Liver (tissue), 8 donors: ENCODE measurements at regions not wholly inside any gene's neighbourhood (a gene's known extent, or its start where the extent isn't known, plus 50 kb on each side); places are given as distances from the start of the nearest gene placed in this dataset.

Experiments
- DNase-seq: peaks from one replicate; pipeline ENCODE4 v3.0.0-alpha.2; 2017; ENCODE audit warnings: low spot score
- H3K27ac ChIP-seq, 2 donors: one replicate each; pipeline ENCODE4 v1.7.0; 2013; ENCODE audit warnings: inconsistent platforms in 2 of 2, low read length in 2 of 2, control low read depth in 1 of 2, low read depth in 1 of 2, mild to moderate bottlenecking in 1 of 2
- H3K27me3 ChIP-seq, 4 donors: one replicate each; pipeline versions ENCODE4 v1.6.1 to v1.7.0; 2013; ENCODE audit warnings: low read length in 3 of 4, inconsistent platforms in 1 of 4, mild to moderate bottlenecking in 1 of 4, moderate library complexity in 1 of 4; ENCODE audit not compliant: control insufficient read depth in 4 of 4, insufficient read depth in 4 of 4
- H3K36me3 ChIP-seq, 4 donors: one replicate each; pipeline versions ENCODE4 v1.6.1 to v1.7.0; 2013; ENCODE audit warnings: low read length in 3 of 4, mild to moderate bottlenecking in 3 of 4, low read depth in 1 of 4, moderate library complexity in 1 of 4; ENCODE audit not compliant: control insufficient read depth in 4 of 4, insufficient read depth in 3 of 4
- H3K4me1 ChIP-seq, 4 donors: one replicate each; pipeline versions ENCODE4 v1.6.1 to v1.7.0; 2013; ENCODE audit warnings: low read length in 3 of 4, mild to moderate bottlenecking in 3 of 4, moderate library complexity in 1 of 4; ENCODE audit not compliant: control insufficient read depth in 4 of 4, insufficient read depth in 4 of 4
- H3K4me3 ChIP-seq, 3 donors: one replicate each; pipeline versions ENCODE4 v1.6.1 to v1.7.0; 2013; ENCODE audit warnings: low read length in 3 of 3, control low read depth in 1 of 3, low read depth in 1 of 3, mild to moderate bottlenecking in 1 of 3
- H3K9ac ChIP-seq, 2 donors: one replicate each; pipeline ENCODE4 v1.7.0; 2013; ENCODE audit warnings: low read length in 2 of 2, mild to moderate bottlenecking in 2 of 2, moderate library complexity in 2 of 2, control low read depth in 1 of 2, low read depth in 1 of 2
- H3K9me3 ChIP-seq, 4 donors: one replicate each; pipeline versions ENCODE4 v1.6.1 to v1.7.0; 2013; ENCODE audit warnings: low read length in 3 of 4; ENCODE audit not compliant: control insufficient read depth in 4 of 4
- CTCF ChIP-seq: fragments of 150-350 bp; IDR thresholded peaks from 2 replicates; pipeline ENCODE4 v1.5.1; 2017; ENCODE audit warnings: improper control_type of control experiment, low read depth, low read length; ENCODE audit not compliant: missing input control
- EGR1 ChIP-seq, 2 donors: IDR thresholded peaks; 2 replicates each; pipeline ENCODE4 v1.6.1; 2016 to 2018; ENCODE audit warnings: antibody characterized with exemption in 2 of 2, low read depth in 2 of 2
- FOXA1 ChIP-seq: IDR thresholded peaks from 2 replicates; pipeline ENCODE4 v1.6.1; 2016; ENCODE audit warnings: antibody characterized with exemption
- FOXA2 ChIP-seq: IDR thresholded peaks from 2 replicates; pipeline ENCODE4 v1.6.1; 2016; ENCODE audit warnings: antibody characterized with exemption
- GABPA ChIP-seq, 2 donors: IDR thresholded peaks in 1 of 2; conservative IDR thresholded peaks in 1 of 2; 2 replicates each; pipeline ENCODE4 v1.6.1; 2016; ENCODE audit warnings: antibody characterized with exemption in 2 of 2, mild to moderate bottlenecking in 1 of 2, moderate library complexity in 1 of 2
- HNF4A ChIP-seq, 2 donors: conservative IDR thresholded peaks; 2 replicates each; pipeline ENCODE4 v1.6.1; 2016; ENCODE audit warnings: antibody characterized with exemption in 2 of 2, mild to moderate bottlenecking in 2 of 2
- HNF4G ChIP-seq: IDR thresholded peaks from 2 replicates; pipeline ENCODE4 v1.6.1; 2016; ENCODE audit warnings: antibody characterized with exemption
- JUND ChIP-seq, 2 donors: IDR thresholded peaks; 2 replicates each; pipeline ENCODE4 v1.6.1; 2016; ENCODE audit warnings: antibody characterized with exemption in 2 of 2
- NR2F2 ChIP-seq: IDR thresholded peaks from 2 replicates; pipeline ENCODE4 v1.6.1; 2016; ENCODE audit warnings: antibody characterized with exemption
- RAD21 ChIP-seq, 2 donors: IDR thresholded peaks; 2 replicates each; pipeline ENCODE4 v1.6.1; 2016; ENCODE audit warnings: antibody characterized with exemption in 2 of 2, mild to moderate bottlenecking in 2 of 2
- RXRA ChIP-seq, 2 donors: IDR thresholded peaks; 2 replicates each; pipeline ENCODE4 v1.6.1; 2017 to 2018; ENCODE audit warnings: antibody characterized with exemption in 2 of 2, mild to moderate bottlenecking in 1 of 2
- SP1 ChIP-seq: IDR thresholded peaks from 2 replicates; pipeline ENCODE4 v1.6.1; 2018; ENCODE audit warnings: antibody characterized with exemption, mild to moderate bottlenecking
- TAF1 ChIP-seq: conservative IDR thresholded peaks from 2 replicates; pipeline ENCODE4 v1.6.1; 2016; ENCODE audit warnings: antibody characterized with exemption, mild to moderate bottlenecking
- YY1 ChIP-seq: IDR thresholded peaks from 2 replicates; pipeline ENCODE4 v1.6.1; 2016; ENCODE audit warnings: antibody characterized with exemption, mild to moderate bottlenecking
- WGBS: extraction: QIAGEN DNeasy Blood & Tissue Kit; methylation state at CpG from one replicate; pipeline ENCODE4 v1.1.7; 2013; 5-methylcytosine and 5-hydroxymethylcytosine counted together
- TF ChIP-seq, protein P1 (sequence below): IDR thresholded peaks from 2 replicates; pipeline ENCODE4 v1.6.1; 2016; ENCODE audit warnings: antibody characterized with exemption
- TF ChIP-seq, protein P2 (sequence below): IDR thresholded peaks from 2 replicates; pipeline ENCODE4 v1.6.1; 2016; ENCODE audit warnings: antibody characterized with exemption
- donor health status: healthy.
- donor health status: healthy.
- donor health status: healthy.
- donor health status: healthy.
- donor health status: healthy.

- no peak for DNase-seq
- no peak for TF ChIP-seq NR2F2
- no peak for TF ChIP-seq TAF1
- no peak for TF ChIP-seq GABPA (IDR thresholded peaks at IDR 0.05 in 1 of 2, conservative IDR thresholded peaks at IDR 0.05 in 1 of 2)
- TF ChIP-seq HNF4A (conservative IDR thresholded peaks at IDR 0.05): no peak
- TF ChIP-seq CTCF: no peak
- TF ChIP-seq SP1: no peak
- TF ChIP-seq YY1: no peak
- TF ChIP-seq HNF4G: no peak
- TF ChIP-seq FOXA2: no peak
- TF ChIP-seq, protein P1, sequence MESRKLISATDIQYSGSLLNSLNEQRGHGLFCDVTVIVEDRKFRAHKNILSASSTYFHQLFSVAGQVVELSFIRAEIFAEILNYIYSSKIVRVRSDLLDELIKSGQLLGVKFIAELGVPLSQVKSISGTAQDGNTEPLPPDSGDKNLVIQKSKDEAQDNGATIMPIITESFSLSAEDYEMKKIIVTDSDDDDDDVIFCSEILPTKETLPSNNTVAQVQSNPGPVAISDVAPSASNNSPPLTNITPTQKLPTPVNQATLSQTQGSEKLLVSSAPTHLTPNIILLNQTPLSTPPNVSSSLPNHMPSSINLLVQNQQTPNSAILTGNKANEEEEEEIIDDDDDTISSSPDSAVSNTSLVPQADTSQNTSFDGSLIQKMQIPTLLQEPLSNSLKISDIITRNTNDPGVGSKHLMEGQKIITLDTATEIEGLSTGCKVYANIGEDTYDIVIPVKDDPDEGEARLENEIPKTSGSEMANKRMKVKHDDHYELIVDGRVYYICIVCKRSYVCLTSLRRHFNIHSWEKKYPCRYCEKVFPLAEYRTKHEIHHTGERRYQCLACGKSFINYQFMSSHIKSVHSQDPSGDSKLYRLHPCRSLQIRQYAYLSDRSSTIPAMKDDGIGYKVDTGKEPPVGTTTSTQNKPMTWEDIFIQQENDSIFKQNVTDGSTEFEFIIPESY: no peak
- TF ChIP-seq RXRA (IDR thresholded peaks at IDR 0.05): no peak
- TF ChIP-seq, protein P2, sequence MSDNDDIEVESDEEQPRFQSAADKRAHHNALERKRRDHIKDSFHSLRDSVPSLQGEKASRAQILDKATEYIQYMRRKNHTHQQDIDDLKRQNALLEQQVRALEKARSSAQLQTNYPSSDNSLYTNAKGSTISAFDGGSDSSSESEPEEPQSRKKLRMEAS: no peak
- no peak for TF ChIP-seq JUND (IDR thresholded peaks at IDR 0.05)
- TF ChIP-seq FOXA1: no peak
- WGBS: 67% methylated on average over 3 of the region's 3 CpGs
- no peaks in the 10 kb centered on the region for H3K4me1 ChIP-seq
- H3K36me3 ChIP-seq: no peaks in the 10 kb centered on the region
- no peak overlapping the region for H3K4me3 ChIP-seq
- no peak overlapping the region for H3K27ac ChIP-seq
- no peaks in the 10 kb centered on the region for H3K9me3 ChIP-seq
- peaks cover 0 to 3% (median 0%) of the 10 kb centered on the region in 4 donors for H3K27me3 ChIP-seq
- H3K9ac ChIP-seq: no peak overlapping the region
Measured at GRCh38 chr13:104553186-104553585, 1487.0 kb upstream of the SLC10A2 start.

DNA sequence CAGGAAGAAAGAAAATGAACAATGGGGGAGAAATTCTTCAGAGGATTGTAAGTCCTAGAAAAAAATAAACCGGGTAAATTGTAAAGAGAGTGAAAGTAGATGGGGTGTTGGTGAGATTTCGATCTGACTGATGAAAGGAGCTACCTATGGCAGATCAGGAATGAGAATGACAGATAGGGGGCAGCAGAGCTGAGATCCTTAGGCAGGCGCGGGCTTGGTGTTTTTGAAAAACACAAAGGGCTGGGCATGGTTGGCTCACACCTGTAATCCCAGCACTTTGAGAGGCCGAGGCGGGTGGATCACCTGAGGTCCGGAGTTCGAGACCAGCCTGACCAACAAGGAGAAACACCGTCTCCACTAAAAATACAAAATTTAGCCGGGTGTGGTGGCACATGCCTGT is 1468.6 kb upstream of the SLC10A2 start:
- TF ChIP-seq, protein P1: no peak
- TF ChIP-seq EGR1 (IDR thresholded peaks at IDR 0.05; ENCODE audit: low read depth in 2 of 2) (no peak), RXRA (IDR thresholded peaks at IDR 0.05) (no peak), SP1 (no peak), RAD21 (IDR thresholded peaks at IDR 0.05) (no peak), YY1 (no peak)
- TF ChIP-seq, protein P2: no peak
- H3K4me1 ChIP-seq: no peaks in the 10 kb centered on the region
- 89% methylated on average over 10 of the region's 10 CpGs for WGBS
- no peak for DNase-seq
- H3K4me3 ChIP-seq: no peak overlapping the region
- no peaks in the 10 kb centered on the region for H3K27me3 ChIP-seq
- H3K36me3 ChIP-seq: no peaks in the 10 kb centered on the region
- H3K9ac ChIP-seq: no peak overlapping the region
- H3K27ac ChIP-seq: no peak overlapping the region
- no peaks in the 10 kb centered on the region for H3K9me3 ChIP-seq
